Hepatocyte (in vitro differentiated cells): ENCODE measurements at regions not wholly inside any gene's neighbourhood (a gene's known extent, or its start where the extent isn't known, plus 50 kb on each side); places are given as distances from the start of the nearest gene placed in this dataset.

ENCODE experiments used
- DNase-seq: peaks from one replicate; pipeline ENCODE4 v3.0.0-alpha.2; 2016; ENCODE audit warnings: low spot score
- H2AFZ ChIP-seq: fragments of 200-600 bp; sonication (generic); 2 replicates; pipeline ENCODE4 v1.6.0; 2016; ENCODE audit warnings: antibody characterized with exemption, mild to moderate bottlenecking
- H3K27ac ChIP-seq: fragments of 200-600 bp; sonication (generic); 2 replicates; pipeline ENCODE4 v1.5.1; 2016; ENCODE audit warnings: mild to moderate bottlenecking
- H3K27me3 ChIP-seq: fragments of 200-600 bp; sonication (generic); 2 replicates; pipeline ENCODE4 v1.6.1; 2016
- H3K36me3 ChIP-seq: fragments of 200-600 bp; sonication (generic); replicated peaks from 2 replicates; pipeline ENCODE4 v1.5.1; 2016; ENCODE audit warnings: low read depth; ENCODE audit not compliant: insufficient read depth
- H3K4me1 ChIP-seq: fragments of 200-600 bp; sonication (generic); 2 replicates; pipeline ENCODE4 v1.5.1; 2016; ENCODE audit warnings: mild to moderate bottlenecking, moderate library complexity; ENCODE audit not compliant: insufficient read depth
- H3K4me2 ChIP-seq: fragments of 200-600 bp; sonication (generic); 2 replicates; pipeline ENCODE4 v1.6.0; 2016
- H3K4me3 ChIP-seq: fragments of 200-600 bp; sonication (generic); 2 replicates; pipeline ENCODE4 v1.5.1; 2016; ENCODE audit warnings: mild to moderate bottlenecking
- H3K79me2 ChIP-seq: fragments of 200-600 bp; sonication (generic); 2 replicates; pipeline ENCODE4 v1.6.0; 2017; ENCODE audit warnings: mild to moderate bottlenecking
- H3K9me2 ChIP-seq: fragments of 200-600 bp; sonication (generic); replicated peaks from 2 replicates; pipeline ENCODE4 v1.6.0; 2017; ENCODE audit warnings: mild to moderate bottlenecking; ENCODE audit not compliant: insufficient read depth
- H3K9me3 ChIP-seq: fragments of 200-600 bp; sonication (generic); 2 replicates; pipeline ENCODE4 v1.5.1; 2016; ENCODE audit warnings: low read depth, mild to moderate bottlenecking
- H4K20me1 ChIP-seq: fragments of 200-600 bp; sonication (generic); 2 replicates; pipeline ENCODE4 v1.6.0; 2016; ENCODE audit warnings: mild to moderate bottlenecking; ENCODE audit not compliant: insufficient read depth, poor library complexity, severe bottlenecking
- CTCF ChIP-seq: fragments of 200-600 bp; sonication (generic); IDR thresholded peaks from 2 replicates; pipeline ENCODE4 v1.5.1; 2016; ENCODE audit warnings: antibody characterized with exemption, mild to moderate bottlenecking; ENCODE audit not compliant: poor library complexity
- EZH2 ChIP-seq: fragments of 200-600 bp; sonication (generic); IDR thresholded peaks from 2 replicates; pipeline ENCODE4 v1.6.1; 2016; ENCODE audit warnings: antibody characterized with exemption, mild to moderate bottlenecking, borderline replicate concordance
- EZH2phosphoT487 ChIP-seq: fragments of 200-600 bp; sonication (generic); IDR thresholded peaks from one replicate; pipeline ENCODE4 v1.6.1; 2018; ENCODE audit warnings: antibody characterized with exemption, mild to moderate bottlenecking, low read depth, moderate library complexity; ENCODE audit not compliant: unreplicated experiment, severe bottlenecking
- WGBS: methylation state at CpG from one replicate; pipeline ENCODE4 v1.1.6; 2016; ENCODE audit warnings: low lambda C conversion rate; ENCODE audit errors: missing lambda C conversion rate; 5-methylcytosine and 5-hydroxymethylcytosine counted together

DNA sequence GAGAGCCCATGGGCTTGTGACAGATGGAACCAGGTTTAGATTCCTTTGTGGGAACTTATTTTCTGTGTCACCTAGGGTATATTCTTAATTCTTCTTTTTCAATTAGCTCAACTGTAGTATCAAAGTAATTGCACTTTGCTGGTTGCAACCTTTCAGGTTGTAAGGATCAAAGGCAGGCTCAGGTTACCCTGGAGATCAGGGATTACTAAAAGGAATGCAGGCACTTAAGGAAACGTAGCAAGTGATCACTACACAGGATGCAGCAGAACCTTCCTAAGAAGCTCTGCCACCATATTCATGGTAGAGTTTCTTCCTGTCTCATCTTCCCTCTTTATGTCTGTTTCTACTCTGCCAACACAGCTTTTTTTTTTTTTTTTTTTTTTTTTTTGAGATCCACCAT is 133.2 kb upstream of the JAG1 start:
- TF ChIP-seq EZH2 (no peak), EZH2phosphoT487 (no peak), CTCF (no peak)
- Histone ChIP-seq H3K27me3 (no peaks in the 10 kb centered on the region), H3K27ac (no peak overlapping the region), H3K4me2 (no peak overlapping the region), H2AFZ (no peak overlapping the region), H3K79me2 (no peaks in the 10 kb centered on the region), H4K20me1 (no peaks in the 10 kb centered on the region), H3K4me1 (no peaks in the 10 kb centered on the region), H3K9me2 (no peaks in the 10 kb centered on the region), H3K9me3 (no peaks in the 10 kb centered on the region), H3K4me3 (no peak overlapping the region), H3K36me3 (no peaks in the 10 kb centered on the region)
- DNase-seq: no peak
- 71% methylated on average over 1 of the region's 1 CpG for WGBS

- H3K79me2 ChIP-seq: no peaks in the 10 kb centered on the region
- no peaks in the 10 kb centered on the region for H3K9me3 ChIP-seq
- H2AFZ ChIP-seq: no peak overlapping the region
- peak overlapping the region; percentile 48 for H3K27ac ChIP-seq
- no peaks in the 10 kb centered on the region for H3K36me3 ChIP-seq
- peak; percentile 28 for DNase-seq
- no peak for TF ChIP-seq CTCF
- TF ChIP-seq EZH2: no peak
- TF ChIP-seq EZH2phosphoT487: no peak
- no peaks in the 10 kb centered on the region for H3K27me3 ChIP-seq
- no peaks in the 10 kb centered on the region for H4K20me1 ChIP-seq
- H3K4me2 ChIP-seq: peak overlapping the region; percentile 39
- no peak overlapping the region for H3K4me3 ChIP-seq
- no peaks in the 10 kb centered on the region for H3K9me2 ChIP-seq
- WGBS: 55% methylated on average over 10 of the region's 10 CpGs
- H3K4me1 ChIP-seq: no peaks in the 10 kb centered on the region
These were observed 139.0 kb upstream of the JAG1 start for GRCh38 chr20:10812759-10813327.

DNA sequence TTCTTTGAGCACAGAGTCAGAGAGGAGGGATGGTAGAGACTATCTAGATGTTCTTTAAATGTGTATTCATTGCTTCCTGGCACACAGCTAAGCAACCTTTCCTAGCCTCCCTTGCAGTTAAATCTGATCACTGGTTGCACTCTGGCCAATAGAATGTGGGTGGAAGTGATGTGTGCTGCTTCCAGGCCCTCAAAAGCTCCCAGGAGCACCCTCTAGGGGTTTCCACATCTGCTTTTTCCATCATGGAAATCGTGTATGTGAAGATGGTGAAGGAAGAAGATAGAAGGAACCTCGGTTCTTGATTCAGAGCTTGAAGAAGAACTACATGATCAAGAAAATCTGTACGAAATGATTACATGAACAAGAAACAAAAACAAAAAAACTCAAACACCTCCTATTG is 149.8 kb upstream of the JAG1 start:
- 92% methylated on average over 3 of the region's 3 CpGs for WGBS
- no peaks in the 10 kb centered on the region for H3K27me3 ChIP-seq
- no peak for DNase-seq
- H3K27ac ChIP-seq: no peak overlapping the region
- H3K9me2 ChIP-seq: no peaks in the 10 kb centered on the region
- no peak overlapping the region for H2AFZ ChIP-seq
- H3K36me3 ChIP-seq: no peaks in the 10 kb centered on the region
- no peaks in the 10 kb centered on the region for H3K9me3 ChIP-seq
- no peaks in the 10 kb centered on the region for H3K79me2 ChIP-seq
- H3K4me2 ChIP-seq: no peak overlapping the region
- TF ChIP-seq CTCF (no peak), EZH2 (no peak), EZH2phosphoT487 (no peak)
- no peaks in the 10 kb centered on the region for H4K20me1 ChIP-seq
- H3K4me3 ChIP-seq: no peak overlapping the region
- H3K4me1 ChIP-seq: no peaks in the 10 kb centered on the region
